Epithelial cell of esophagus (primary cell): ENCODE measurements at regions not wholly inside any gene's neighbourhood (a gene's known extent, or its start where the extent isn't known, plus 50 kb on each side); places are given as distances from the start of the nearest gene placed in this dataset.
"Not testable (repeated sequence)": the region's sequence is repeated elsewhere in the genome, so short reads cannot be mapped to it uniquely, and the experiment has no call there.

Source experiments
- DNase-seq: peaks from one replicate; pipeline ENCODE4 v3.0.0; 2010; ENCODE audit warnings: low read depth
- H3K4me3 ChIP-seq: 2 replicates; pipeline ENCODE4 v1.5.1; 2011; ENCODE audit warnings: mild to moderate bottlenecking, low read length, control low read depth
- CTCF ChIP-seq: IDR thresholded peaks from 2 replicates; pipeline ENCODE4 v1.5.1; 2011; ENCODE audit warnings: low read depth, mild to moderate bottlenecking, low read length, control low read depth, inconsistent platforms; ENCODE audit not compliant: insufficient read depth; ENCODE audit errors: missing control alignments

GRCh38 chr13:80164462-80164861, 176.5 kb downstream of the SPRY2 start:
- DNase-seq, result no peak
- TF ChIP-seq CTCF, result no peak
- H3K4me3 ChIP-seq, result no peak overlapping the region

- TF ChIP-seq CTCF, result no peak
- DNase-seq, result no peak
- no peak overlapping the region for H3K4me3 ChIP-seq
These were observed 179.0 kb downstream of the SPRY2 start for GRCh38 chr13:80161896-80162295.

- H3K4me3 ChIP-seq, result no peak overlapping the region
- DNase-seq, result no peak
- no peak for TF ChIP-seq CTCF
These were observed 179.7 kb downstream of the SPRY2 start for GRCh38 chr13:80161219-80161618.

GRCh38 chr13:80160110-80160509, 180.8 kb downstream of the SPRY2 start:
- no peak overlapping the region for H3K4me3 ChIP-seq
- TF ChIP-seq CTCF, result no peak
- no peak for DNase-seq

- DNase-seq, result peak; percentile 30
- no peak for TF ChIP-seq CTCF
- H3K4me3 ChIP-seq, result no peak overlapping the region
These were observed 183.5 kb downstream of the SPRY2 start for GRCh38 chr13:80157261-80157932.

GRCh38 chr13:80152142-80152541, 188.8 kb downstream of the SPRY2 start:
- not testable (repeated sequence) for H3K4me3 ChIP-seq, DNase-seq

GRCh38 chr13:80151016-80151415, 189.9 kb downstream of the SPRY2 start:
- H3K4me3 ChIP-seq, result no peak overlapping the region
- peak; percentile 39 for DNase-seq
- no peak for TF ChIP-seq CTCF
